Germinal center (tissue), 1 donor: ENCODE measurements at regions not wholly inside any gene's neighbourhood (a gene's known extent, or its start where the extent isn't known, plus 50 kb on each side); places are given as distances from the start of the nearest gene placed in this dataset.
"Not testable (repeated sequence)": the region's sequence is repeated elsewhere in the genome, so short reads cannot be mapped to it uniquely, and the experiment has no call there.

ENCODE experiments used
- DNase-seq: peaks from one replicate; pipeline ENCODE4 v3.0.0; 2012; ENCODE audit warnings: mixed read lengths, low spot score

DNA sequence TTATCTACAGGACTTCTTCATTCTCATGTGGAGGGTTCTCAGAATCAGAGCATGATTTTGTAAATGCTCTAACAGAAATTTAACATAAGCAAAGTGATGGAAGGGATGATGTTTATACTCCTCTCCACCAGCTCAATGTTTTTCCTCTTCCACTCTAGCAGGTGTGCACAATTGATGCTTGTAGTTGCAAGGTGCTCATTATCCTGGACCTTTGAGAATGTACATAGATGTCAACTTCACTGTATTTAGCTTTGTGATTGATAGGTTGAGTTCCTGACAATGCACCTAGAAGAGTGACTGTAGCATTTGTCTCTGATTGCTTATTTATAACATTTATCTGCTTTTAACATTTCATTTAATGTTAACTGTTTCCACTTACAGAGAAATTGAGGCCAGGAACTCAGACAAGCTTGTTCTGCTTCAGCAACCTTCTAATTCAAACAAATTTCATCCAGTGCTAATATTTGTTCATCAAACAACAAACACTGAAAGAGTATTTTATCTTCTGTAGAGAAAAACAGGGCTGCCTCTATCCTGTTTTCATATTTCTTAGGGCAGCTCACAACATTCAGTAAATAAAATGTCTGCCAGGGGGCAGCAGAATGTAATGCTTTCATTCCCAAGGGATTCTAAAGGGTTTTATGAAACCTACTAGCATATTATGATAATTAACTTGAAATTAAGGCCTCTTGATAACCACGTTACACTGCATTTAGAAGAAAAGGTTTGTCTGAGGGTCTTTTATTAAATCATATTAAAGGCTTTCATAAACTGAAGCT, 127.9 kb upstream of the NOL4 start:
- DNase-seq, result no peak

DNA sequence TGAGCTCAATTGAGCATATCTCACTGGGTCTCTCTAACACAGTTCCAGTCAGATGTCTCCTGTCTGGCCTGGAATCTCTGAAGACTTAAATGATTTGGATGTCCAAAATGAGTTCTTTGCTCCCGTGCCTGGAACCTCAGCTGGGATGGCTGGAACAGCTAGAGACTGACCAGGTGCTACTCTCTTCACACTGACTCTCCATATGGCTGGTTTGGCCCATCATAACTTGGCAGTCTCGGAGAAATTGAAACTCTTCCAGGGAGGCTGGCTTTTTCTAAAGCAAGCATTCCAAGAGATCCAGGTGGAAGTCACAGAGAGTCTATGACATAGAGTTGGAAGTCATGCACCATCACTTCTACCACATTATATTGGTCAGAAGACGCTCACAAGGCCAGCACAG, 129.6 kb upstream of the NOL4 start:
- no peak for DNase-seq

DNA sequence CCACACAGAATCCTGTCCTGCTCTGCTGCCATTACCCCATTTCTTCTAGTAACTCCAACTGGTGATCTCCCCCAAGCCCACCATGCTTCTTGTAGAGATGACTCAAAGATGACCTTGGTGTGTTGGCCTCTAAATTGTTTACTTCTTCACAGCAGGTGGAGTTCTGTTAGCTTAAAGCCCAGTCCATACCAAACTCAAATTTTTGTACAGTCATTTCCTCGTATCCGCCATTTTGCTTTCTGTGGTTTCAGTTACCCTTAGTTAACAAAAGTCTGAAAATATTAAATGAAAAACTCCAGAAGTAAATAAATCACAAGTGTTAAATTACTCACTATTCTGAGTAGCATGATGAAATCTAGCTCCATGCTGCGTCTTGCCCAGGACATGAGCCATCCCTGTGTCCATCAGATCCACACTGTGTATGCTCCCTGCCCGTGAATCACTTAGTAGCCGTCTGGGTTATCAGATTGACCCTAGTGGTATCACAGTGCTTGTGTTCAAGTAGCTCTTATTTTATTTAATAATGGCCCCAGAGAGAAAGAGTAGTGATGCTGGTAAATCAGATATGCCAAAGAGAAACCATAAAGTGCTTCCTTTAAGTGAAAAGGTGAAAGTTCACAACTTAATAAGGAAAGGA, 133.3 kb upstream of the NOL4 start:
- no peak for DNase-seq

DNA sequence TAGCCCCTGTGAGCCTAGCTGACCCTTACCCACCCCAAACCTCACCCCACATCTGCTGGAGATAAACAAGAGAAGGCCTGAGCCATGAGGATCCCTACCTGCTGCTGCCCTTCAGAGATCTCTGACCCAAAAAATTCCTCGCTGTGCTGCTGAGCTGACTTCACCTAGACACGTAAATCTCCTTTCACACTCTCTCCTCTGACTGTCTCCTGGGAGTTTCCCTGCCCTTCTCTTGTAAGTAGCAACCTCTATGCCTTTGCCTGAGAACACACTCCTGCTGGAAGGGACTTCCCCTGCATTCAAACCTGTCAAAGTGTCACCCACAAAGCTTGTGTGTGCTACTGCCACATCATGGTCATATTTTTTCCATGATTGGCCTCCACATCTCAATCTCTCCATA, 134.2 kb upstream of the NOL4 start:
- DNase-seq, result no peak

DNA sequence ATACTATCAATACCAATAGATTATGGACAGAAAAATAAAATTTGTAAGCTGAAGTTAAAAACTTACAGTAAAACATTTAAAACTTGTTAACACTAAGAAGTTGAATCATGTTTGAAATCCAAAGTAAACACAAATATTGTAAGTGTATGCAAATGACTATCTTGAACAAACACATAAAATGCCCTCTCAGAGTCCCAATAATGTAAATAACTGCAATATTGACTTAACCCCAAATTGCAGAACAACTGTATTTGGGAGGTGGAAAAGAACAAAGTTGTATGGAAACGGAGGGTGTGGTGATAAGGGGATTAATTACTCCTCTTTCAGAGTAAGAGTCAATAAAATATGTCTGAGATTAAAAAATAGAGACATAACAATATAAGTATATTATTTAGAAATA, 140.0 kb upstream of the NOL4 start:
- no peak for DNase-seq

DNA sequence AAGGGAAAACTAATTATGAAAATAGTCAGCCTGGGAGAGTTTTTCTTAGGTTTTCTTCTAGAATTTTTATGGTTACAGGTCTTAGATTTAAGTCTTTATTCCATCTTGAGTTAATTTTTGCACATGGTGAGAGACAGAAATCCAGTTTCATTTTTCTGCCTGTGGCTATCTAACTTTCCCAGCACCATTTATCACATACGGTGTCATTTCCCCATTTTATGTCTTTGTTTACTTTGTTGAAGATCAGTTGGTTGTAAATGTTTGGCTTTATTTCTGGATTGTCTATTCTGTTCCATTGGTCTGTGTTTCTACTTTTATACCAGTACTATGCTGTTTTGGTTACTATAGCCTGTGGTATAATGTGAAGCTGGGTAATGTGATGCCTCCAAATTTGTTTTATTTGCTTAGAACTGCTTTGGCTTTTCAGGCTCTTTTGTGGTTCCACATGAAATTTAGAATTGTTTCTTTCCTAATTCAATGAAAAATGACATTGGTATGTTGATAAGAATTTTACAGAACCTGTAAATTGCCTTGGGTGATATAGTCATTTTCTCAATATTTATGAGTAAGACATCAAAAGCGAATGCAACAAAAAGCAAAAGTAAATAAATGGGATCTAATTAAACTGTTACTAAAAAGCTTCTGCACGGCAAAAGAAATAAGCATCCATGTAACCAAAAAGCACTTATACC, 146.1 kb upstream of the NOL4 start:
- DNase-seq, result no peak

DNA sequence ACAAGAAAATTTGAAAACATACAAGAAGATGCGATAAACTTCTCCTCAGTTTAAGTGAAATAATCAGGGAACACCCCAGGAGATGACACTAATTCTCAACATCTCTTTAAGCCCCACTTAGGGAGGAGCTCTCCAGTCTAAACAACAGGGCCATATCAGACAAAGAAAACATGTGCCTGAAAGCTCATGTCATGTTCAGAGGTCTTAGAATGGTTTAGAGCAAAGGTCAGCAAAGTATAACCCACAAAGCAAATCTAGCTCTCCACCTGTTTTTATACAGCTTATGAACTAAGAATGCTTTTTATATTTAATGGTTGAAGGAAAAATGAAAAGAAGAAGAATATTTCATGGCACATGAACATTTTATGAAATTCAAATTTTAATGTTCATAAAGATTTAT, 155.6 kb upstream of the NOL4 start:
- DNase-seq, result no peak

DNA sequence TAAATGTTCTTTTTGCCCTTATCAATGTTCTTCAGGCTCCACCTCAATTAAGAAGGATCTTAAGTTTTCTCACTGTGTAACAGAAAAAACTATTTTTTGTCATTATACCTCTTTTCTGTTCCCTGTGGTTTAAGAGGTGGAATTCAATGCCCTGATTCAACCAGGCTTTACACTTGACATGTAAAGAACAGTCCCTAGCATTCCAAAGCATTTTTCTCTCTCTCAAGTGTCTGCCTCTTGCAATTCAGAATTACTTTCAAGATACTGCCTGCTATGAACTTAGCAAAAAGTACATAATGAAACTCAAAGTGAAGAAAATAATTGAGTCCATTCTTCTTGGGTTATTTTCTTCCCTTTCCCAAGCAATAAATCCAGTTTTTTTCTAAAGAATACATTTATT, 160.6 kb upstream of the NOL4 start:
- no peak for DNase-seq

DNA sequence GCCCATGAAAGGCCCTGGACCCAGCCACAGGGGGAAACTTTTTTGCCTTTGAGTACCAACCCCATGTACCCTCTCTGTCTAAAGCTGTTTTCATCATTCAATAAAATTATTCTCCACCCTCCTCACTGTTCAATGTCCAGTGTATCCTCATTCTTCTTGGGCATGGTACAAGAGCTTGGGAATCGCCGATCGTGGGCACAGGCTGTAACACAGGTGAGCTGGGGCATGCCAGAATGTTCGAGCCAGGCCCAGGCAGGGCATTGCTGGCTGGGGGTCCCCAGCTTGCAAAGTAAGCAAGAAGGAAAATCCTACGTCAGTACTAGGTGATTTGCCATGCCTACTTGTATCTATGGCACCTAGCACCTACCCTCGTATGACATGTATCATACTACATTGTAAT, 162.1 kb upstream of the NOL4 start:
- DNase-seq, result no peak

DNA sequence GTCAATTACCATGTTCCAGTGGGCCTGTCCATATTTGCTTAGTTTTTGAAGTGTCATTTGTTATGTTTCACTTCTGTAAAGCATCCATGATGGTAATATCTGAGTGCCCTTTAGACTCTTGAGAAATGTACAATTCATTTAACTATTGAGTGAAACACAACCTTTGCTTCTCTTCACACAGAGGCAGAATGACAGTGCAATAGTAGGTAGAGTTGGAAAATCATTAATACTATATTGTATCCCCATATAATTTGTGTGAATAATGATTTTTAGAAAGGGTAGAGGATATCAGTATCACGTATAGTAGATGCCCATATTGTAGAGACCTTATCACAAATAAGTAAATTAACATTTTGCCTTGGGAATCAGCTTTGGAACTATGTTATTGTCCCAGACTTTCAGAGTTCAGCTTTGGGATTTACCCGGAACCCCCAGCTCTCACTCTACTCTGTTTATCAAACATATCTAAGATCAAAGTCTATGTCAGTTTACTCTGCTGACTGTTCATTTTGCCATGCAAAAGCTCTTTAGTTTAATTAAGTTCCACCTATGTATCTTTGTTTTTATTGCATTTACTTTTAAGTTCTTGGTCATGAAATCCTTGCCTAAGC, 172.7 kb upstream of the NOL4 start:
- no peak for DNase-seq

DNA sequence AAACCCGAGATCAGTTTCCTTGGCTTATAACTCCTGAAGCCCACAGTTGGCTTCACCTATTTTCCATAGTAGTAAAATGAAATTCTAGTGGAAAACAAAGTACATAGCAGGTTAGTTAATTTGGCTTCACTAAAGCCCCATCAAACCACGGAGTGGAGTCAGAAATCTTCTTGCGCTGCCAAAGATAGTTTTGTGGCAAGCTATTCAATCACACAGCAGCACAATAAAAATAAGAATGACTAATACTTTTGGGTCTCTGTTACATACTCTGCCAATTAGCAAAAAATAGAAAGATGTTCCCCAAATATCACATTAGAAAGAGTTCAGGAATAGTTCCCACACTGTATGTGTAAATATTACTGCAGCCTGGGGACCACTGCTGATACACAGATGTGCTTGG, 175.2 kb upstream of the NOL4 start:
- no peak for DNase-seq

DNA sequence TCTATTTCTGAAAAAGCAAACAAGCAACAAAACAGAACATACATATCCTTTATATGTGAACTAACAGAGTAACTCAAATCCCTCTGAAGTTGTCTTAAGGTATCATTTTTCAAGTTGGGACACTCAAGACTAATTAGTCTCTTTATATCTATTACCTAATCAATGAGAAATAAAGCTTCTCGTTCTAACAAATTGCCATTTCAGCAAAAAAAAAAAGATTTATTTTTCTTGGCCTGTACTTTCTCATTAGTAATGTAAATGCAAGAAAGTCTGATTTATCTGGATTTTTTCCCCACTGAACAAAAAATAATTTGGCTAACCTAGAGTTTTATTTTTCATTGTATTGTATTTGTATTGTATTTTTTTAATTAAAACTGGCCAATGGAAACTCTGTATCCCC, 176.1 kb upstream of the NOL4 start:
- DNase-seq, result no peak

DNA sequence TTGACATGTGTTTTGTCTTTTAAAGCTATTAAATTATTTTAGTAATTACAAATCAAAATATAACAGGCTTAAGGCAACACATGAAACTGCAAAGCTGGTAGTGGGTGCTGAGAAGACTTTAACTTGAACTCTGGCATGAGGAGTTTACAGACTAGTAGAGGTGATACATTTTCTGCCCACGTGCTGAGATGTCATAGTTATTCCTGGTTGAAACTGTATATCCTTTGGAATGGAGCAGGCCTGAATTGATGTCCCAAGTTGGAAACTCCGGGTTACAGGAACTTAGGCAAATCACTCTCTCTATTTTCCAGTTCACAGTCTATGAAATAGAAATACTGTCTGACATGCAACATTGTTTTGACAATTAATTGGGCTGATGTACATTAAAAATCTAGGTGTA, 177.1 kb upstream of the NOL4 start:
- DNase-seq, result no peak

DNA sequence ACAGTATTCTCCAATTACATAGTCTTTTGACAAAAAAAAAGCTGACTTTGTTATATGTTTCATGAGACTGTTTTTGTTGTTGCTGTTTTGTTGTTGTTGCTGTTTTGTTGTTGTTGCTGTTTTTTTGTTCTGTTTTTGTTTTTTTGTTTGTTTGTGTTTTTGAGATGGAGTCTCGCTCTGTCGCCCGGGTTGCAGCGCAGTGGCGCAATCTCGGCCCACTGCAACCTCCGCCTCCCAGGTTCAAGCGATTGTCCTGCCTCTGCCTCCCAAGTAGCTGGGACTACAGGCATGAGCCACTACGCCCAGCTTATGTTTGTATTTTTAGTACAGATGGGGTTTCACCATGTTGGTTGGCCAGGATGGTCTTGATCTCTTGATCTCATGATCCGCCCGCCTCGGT, 182.8 kb upstream of the NOL4 start:
- DNase-seq, result not testable (repeated sequence)

DNA sequence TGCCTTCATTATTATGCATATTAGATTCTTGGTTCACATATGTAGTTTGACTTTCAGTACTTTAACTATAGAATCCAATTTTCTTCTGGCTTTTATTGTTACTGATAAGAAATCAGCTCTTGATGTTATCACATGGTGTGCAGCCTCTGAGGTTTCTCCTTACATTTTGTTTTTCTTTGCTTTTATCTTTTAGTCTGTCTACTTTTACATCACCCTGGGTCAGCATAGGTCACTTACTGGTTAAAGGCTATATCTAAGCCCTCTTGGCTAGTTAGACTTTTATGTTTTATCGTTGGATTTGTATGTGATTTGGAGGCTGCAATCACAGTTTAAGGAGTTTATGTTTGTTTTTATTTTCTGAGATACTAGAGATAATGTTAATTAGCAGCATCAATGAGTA, 187.2 kb upstream of the NOL4 start:
- DNase-seq, result no peak

DNA sequence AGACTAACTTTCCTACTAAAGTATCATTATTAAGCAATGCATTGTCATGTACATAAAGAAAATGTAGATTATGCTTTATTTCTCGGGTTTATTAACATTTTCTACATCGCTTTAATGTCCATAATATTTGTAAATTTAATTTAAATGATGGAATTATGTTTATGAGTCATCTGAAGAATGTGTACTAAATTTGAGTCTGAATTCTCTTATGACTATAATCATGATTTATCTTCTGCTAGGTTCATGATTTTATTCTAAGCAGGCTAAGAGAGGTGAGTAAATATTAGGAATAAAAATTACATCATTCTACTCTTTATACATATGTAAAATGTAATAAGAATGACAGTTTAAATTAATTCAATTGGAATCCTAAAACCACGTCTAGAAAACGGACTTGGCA, 206.3 kb upstream of the NOL4 start:
- no peak for DNase-seq

DNA sequence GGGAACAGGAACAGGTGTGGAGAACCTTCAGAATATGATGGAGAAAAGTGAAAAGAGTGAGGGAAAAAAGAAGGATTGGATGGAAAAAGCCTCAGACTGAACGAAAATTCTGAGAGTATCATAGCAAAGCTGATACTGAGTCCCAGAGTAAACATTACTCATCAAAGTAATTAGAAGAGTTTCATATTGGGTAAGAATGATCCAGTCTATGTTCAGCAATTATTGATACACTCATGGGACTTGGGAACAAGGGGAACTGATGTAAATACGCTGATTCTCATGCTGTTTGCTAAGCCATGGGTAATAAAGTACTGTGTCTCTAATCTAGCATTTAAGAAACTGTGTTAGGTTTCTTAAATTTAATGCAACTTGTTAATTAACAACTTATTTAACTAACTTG, 219.9 kb upstream of the NOL4 start:
- no peak for DNase-seq

DNA sequence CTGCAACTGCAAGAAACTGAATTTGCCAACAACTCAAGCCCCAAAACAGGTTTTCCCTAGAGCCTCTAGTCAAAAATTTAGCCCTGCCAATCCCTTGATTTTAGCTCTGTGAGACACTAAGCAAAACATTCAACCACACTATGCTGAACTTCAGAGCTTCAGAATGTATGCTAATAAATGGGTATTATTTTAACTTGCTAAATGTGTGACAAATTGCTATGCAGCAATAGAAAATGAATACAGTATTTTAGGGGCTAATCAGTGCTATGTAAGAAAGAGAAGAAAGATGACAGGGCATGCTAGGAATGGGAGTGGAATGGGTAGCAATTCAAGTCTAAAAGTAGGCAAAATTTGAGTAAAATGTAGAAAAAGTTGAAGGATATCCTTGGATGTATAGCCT, 223.9 kb upstream of the NOL4 start:
- DNase-seq, result no peak

DNA sequence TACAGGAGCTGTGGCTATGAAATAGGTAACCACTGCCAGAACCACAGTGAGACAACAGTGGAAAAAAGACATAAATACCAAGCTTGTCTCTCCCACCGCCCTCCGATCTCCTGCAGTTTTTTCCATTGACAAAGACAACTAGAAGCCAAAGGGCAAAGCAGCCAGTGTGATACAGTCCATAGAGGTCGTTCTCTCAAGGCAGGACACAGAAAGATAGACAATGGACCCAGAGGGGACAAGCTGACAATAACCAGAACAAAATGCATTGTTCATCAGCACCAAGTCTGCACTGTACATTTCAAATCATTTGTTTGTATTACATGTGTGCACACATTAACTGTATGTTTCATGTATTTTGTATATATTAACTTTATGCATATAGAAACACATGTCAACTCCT, 233.0 kb upstream of the NOL4 start:
- DNase-seq, result no peak

DNA sequence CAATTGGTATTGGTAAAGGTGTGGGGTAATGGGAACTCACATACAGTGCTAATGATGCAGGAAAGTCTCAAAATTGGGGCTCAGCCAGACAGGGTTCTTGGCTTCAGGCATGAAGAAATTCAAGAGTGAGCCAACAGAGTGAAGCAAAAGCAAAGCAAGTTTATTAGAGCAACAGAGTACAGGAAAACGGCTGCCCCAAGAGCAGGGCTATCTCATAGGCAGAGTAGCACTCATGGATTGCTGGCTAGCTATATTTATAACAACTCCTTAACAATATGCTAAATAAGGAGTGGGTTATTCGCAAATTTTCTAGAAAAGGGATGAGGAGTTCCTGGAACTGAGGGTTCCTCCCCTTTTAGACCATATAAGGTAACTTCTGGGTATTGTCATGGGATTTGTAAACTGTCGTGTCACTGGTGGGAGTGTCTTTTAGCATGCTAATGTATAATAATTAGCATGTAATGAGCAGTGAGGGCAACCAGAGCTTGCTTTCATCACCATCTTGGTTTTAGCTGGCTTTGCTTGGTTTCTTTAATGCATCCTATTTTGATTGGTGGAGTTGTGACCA, 233.8 kb upstream of the NOL4 start:
- DNase-seq, result no peak

DNA sequence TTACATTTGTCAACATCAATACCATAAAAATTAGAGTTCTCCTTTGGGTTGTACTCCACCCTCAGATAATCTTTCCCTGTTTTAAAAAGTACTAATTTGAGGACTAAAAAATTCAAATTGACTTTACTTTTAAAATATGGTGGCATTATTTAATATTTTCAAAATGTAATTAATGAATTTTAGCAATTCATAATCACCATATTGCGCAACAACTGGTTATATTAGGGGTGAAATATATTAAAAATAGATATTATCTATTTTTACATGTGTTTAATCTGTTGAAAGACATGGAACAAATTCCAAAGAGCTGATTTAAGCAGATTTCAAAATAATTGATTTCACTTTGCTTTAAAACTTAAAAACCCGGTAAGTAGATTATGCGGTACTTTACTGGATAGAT, 236.6 kb upstream of the NOL4 start:
- no peak for DNase-seq

DNA sequence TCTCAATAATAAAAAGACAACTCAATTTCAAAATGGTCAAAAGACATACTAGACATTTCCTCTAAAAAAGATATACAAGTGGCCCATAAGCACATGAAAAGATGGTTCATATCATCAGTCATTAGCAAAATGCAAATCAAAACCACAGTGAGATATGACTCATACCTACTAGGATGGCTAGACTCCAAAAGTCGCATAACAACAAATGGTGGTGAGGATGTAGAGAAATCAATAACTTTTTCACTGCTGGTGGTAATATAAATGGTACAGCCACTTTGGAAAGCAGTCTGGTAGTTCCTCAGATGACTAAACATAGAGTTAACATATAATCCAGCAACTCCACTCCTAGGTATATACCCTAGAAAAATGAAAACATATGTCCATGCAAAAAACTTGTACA, 242.3 kb upstream of the NOL4 start:
- no peak for DNase-seq
